ENCODE measurements at regions not wholly inside any gene's neighbourhood (a gene's known extent, or its start where the extent isn't known, plus 50 kb on each side); places are given as distances from the start of the nearest gene placed in this dataset.

DNA sequence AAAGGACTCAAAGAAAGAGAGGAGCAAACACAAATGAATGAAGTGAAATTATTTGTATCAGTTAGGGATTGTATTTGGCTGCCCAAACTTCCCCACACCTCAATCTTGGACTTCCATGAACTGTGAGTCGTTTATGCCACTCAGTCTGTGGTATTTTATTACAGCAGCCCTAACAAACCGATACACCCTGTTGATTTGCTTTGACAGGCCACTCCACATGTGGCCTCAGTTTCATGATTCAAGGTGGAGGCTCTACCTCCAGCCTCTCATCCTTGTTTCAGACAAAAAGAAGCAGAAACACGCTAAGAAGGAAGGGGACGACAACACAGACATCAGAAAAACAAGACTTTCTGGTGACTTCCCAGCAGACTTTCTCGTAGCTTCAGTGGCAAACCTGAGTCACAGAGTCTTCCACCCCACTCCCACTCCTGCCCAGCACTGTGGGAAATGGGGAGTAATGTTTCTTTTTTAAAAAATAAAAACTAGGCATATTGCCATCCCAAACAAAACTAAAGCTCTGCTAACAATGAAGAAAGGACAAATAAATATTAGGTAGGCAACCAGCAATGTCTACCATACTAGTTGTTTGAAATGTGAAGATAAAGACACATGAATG, 52.2 kb upstream of the ABCA1 start:
- no peak for TF ChIP-seq GATA2 (IDR thresholded peaks at IDR 0.05; ENCODE audit: low read depth, low read length)
- TF ChIP-seq GATA3 (IDR thresholded peaks at IDR 0.05; ENCODE audit: low read depth, low read length) = no peak

DNA sequence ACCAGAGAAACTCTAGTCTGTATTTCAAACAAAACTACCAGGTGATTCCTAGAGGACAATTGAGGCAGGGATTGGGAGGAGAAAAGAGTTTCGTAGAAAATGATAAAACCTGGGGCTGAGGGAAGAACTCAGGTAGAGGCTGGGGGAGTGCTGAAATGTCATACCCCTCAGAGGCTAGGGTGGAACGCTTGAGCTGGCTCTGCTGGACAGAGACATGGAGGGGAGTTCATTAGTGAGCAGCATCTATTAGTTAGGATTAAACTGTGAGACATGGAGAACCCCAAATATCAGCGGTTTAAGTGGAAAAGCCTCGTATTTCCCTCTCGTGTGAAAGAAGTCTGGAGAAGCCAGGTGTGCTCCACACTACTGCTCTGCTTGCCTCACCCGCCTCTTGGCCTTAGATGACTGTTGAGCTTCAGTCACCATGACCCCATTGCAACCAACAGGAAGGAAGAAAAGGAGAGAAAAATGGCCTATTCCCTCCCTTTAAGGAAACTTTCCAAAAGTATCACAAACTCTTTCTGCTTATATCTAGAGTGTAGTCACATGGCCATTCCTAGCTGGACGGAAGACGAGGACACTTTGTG, 53.7 kb upstream of the ABCA1 start:
- TF ChIP-seq GATA3 (IDR thresholded peaks at IDR 0.05; ENCODE audit: low read depth, low read length) = no peak
- no peak for TF ChIP-seq GATA2 (IDR thresholded peaks at IDR 0.05; ENCODE audit: low read depth, low read length)

DNA sequence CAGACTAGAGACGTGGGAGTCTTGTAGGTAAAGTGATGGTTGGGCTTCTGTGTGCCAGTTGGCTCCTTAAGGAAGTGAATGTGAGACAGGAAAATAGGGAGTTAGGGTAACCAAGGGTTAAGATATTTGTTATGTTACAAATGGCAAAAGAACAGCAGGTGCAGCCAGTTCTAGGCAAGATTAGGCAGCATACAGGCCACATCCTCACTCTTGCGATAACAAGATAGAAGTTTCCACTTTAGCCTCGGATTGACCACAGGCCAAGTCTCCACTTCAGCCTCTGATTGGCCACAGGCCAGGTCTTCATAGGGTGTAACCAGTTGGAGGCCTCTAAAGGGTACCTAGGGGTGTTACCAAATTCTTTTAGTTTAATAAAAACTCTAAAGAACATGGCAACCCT, 54.6 kb upstream of the ABCA1 start:
- TF ChIP-seq GATA3 (IDR thresholded peaks at IDR 0.05; ENCODE audit: low read depth, low read length) (no peak), GATA2 (IDR thresholded peaks at IDR 0.05; ENCODE audit: low read depth, low read length) (no peak)

DNA sequence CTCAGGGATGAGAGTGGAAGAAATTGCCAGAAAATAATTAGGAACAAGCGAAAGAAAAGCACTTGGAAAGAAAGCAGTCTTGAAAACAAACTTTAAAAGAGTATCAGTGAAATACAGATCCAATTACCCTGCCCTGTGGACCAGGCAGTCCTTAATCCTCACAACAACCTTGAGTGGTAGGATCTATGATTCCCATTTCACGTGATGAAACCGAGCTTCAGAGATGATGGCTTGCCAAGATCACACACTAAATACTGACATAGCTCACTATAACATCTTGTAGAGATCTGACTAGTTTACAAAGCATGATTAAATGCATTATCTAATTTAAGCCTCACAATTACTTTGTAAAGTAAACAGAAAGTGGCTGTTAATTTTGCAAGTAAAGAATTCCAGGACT, 55.5 kb upstream of the ABCA1 start:
- TF ChIP-seq GATA3 (IDR thresholded peaks at IDR 0.05; ENCODE audit: low read depth, low read length) = no peak
- TF ChIP-seq GATA2 (IDR thresholded peaks at IDR 0.05; ENCODE audit: low read depth, low read length) = no peak

DNA sequence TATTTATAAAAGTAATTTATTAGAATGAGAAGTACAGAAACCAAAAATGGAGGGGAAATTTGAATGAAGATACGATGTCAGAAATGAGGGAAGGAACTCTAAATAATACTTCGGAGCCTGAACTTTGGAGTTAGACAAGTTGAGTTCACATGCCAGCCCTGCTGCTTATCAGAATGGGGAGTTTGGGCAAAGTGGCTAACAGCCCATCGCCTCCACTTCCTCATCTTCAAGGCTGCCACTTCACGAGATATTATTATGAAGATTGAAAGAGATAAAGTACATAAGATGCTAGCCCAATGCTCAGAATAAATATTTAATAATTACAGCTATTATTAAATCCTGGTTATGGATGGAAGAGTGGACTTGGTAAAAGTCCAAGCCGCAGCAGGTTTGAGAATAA, 56.2 kb upstream of the ABCA1 start:
- no peak for TF ChIP-seq GATA2 (IDR thresholded peaks at IDR 0.05; ENCODE audit: low read depth, low read length)
- TF ChIP-seq GATA3 (IDR thresholded peaks at IDR 0.05; ENCODE audit: low read depth, low read length) = no peak

DNA sequence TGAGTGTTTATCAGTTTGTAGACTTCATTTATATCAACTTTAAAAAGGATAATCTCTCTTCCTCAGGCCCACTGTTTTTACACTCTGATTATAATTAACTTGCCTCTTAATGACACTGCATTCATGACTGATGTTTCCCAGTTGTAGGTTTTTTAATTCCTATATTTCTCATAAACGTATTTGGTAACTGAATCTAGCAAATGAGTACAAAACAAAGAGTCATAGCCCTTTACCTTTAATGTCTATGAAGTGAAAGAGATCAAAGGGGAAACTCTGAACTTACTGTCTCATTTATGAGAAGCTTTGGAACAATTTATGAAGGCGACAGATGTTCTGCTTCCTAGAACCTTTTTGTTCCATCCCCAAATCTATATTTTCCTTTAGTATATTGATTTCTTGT, 56.6 kb upstream of the ABCA1 start:
- TF ChIP-seq GATA2 (IDR thresholded peaks at IDR 0.05; ENCODE audit: low read depth, low read length) = no peak
- no peak for TF ChIP-seq GATA3 (IDR thresholded peaks at IDR 0.05; ENCODE audit: low read depth, low read length)

DNA sequence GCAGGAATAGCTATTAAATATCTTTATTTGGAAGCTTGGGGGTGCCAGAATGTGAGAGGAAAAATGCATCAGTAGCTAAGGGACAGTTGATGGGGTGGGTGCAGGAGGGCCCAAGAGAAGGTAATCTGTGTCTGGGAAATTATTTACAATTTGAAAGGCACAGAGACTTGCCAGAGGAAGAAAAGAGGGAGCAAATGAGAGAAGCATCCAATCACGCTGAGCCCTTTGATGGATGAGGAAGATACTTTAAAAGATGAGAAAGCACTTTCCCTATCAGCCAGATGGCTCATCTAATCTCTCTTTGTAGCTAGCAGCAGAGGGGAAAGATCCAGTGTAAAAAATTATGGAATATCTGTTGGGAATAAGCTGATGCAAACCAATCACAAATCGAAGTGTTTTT, 57.0 kb upstream of the ABCA1 start:
- peak; percentile 35; the same call in 1 of the 2 replicates for TF ChIP-seq GATA3 (IDR thresholded peaks at IDR 0.05; ENCODE audit: low read depth, low read length)
- TF ChIP-seq GATA2 (IDR thresholded peaks at IDR 0.05; ENCODE audit: low read depth, low read length) = peak; percentile 64

DNA sequence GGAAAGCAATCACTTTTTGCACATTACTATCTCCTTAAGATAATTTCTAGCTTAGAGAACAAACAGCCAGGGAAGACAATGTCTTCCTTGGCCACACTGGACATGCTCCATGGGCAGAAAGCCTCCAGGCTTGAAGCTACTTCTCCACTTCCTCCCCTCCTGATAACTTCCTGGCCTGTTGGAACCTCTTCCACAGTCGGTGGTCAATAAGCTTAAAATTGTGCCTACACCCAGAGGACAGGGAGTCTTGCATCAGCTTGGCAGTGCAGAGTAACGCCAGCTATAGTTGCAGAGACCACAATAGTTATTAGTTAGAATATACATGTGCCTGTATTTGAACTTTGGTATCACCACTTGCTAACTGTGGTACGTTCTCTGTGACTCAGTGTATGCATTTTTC, 58.1 kb upstream of the ABCA1 start:
- TF ChIP-seq GATA2 (IDR thresholded peaks at IDR 0.05; ENCODE audit: low read depth, low read length) (no peak), GATA3 (IDR thresholded peaks at IDR 0.05; ENCODE audit: low read depth, low read length) (no peak)

DNA sequence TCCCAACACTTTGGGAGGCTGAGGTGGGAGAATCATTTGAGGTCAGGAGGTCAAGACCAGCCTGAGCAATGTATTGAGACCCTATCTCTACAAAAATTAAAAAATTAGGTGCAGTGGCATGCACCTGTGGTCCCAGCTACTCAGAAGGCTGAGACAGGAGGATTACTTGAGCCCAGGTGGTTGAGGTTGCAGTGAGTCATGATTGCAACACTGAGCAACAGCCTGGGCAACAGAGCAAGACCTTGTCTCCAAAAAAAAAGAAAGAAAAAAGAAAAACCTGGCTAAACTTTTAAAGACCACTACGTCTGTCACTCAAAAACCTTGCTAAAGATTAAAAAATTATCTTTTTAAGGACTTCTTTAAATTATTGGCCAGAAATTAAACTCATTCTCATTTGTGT, 59.8 kb upstream of the ABCA1 start:
- TF ChIP-seq GATA3 (IDR thresholded peaks at IDR 0.05; ENCODE audit: low read depth, low read length) (no peak), GATA2 (IDR thresholded peaks at IDR 0.05; ENCODE audit: low read depth, low read length) (no peak)

DNA sequence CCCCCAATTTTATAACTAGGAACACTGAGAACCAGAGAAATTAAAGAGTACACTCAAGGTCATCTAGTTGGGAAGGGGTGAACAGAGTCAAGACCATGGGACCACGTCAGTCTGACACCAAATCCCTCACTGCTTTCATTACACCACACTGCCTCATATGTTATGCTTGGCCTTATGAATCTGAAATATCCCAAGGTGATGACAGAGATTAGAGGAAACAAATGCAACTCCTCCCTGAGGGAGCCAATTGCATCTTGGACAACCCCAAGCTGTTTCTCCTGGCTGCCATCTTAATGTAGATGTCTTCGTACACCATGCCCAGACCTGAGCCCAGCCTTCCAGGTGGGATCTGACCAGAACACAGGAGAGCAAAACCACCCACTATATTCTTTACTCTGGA, 60.6 kb upstream of the ABCA1 start:
- TF ChIP-seq GATA3 (IDR thresholded peaks at IDR 0.05; ENCODE audit: low read depth, low read length) (no peak), GATA2 (IDR thresholded peaks at IDR 0.05; ENCODE audit: low read depth, low read length) (no peak)

DNA sequence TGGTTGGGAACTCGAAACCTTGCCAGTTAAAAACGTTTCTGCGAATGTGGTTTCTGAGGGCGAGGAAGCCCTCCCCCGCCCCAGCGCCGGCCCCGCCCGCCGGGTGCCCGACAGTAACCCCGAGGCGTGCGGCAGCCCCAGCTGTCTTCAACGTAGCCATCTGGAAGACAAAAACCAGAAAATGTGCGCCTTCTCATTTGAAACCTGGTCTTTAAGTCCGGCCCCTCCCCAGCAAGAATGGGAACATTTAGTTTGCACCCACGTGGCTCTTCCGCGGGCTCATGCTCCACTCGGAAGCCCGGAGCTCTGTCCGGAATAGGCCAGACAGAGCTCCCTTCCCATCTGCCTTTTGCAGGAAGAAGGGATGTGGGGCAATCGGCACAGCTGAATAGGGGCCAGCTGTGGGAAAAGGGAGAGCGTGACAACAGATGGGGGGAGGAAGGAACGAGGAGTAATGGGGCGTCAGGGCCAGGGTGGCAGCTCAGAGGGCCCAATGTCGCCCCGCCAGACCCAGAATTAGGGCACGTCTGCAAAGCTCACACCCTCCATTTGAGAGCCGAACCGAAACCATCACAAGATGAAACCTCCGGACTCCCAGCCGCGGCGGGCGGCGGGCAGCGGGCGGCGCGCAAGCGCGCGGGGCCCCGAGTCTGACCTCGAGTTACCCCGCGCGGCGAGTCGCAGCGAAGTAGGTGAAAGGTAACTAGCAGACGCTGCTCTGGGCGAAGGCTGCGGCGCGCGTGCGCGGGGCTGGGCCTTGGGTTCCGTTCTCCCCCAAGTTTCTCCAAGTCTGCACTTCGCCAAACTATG, 63.4 kb upstream of the ABCA1 start:
- TF ChIP-seq GATA2 (IDR thresholded peaks at IDR 0.05; ENCODE audit: low read depth, low read length) = no peak
- TF ChIP-seq GATA3 (IDR thresholded peaks at IDR 0.05; ENCODE audit: low read depth, low read length) = no peak

DNA sequence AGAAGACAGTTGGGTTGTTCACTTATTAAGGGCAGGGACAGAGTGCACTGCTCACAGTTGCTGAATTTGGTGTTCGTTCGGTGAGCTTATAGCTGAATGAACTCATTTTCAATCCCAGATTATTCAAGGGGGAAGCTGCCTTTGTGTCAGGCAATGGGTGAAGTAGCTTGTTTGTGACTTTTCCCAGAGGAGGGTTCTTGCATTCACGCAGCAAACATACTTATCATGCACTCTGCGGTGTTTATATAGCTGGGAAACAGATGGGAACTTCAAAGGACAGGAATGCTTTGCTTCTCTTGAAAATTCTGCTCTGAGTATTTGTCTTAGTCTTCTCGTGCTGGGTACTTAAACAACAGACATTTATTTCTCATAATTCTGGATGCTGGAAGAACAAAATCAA, 64.7 kb upstream of the ABCA1 start:
- no peak for TF ChIP-seq GATA3 (IDR thresholded peaks at IDR 0.05; ENCODE audit: low read depth, low read length)
- no peak for TF ChIP-seq GATA2 (IDR thresholded peaks at IDR 0.05; ENCODE audit: low read depth, low read length)

DNA sequence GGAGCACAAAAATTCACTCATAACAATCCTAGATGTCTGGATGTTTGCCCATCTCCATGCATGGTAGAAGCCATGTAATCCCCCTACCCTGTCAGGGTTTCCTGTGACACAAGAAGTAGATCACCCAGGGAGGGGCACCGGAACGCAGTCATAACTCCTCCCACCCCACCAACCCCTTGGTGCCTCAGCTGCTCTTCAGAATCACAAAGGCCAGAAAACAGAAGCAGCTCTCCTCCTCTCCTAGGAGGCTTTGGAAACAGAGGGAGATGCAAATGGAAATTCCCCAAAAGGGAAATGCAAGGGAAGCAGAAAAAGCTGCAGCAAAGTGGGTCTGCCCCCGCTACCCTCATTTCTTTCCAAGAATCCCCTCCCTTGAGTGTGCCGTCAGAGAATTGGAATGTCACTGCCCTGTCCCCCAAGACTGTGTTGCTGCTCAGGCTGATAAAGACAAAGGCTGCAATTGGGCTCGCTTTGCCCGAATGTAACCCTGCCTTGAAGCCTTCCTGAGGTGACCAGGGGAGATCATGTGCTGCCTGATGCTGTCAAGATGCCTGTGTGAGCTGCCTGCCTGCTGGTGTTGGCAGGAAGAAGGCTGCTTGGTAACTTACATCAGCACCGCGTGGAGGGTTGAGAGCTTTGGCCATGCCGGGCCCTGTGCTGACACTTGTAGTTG, 65.5 kb upstream of the ABCA1 start:
- TF ChIP-seq GATA3 (IDR thresholded peaks at IDR 0.05; ENCODE audit: low read depth, low read length) (no peak), GATA2 (IDR thresholded peaks at IDR 0.05; ENCODE audit: low read depth, low read length) (no peak)

DNA sequence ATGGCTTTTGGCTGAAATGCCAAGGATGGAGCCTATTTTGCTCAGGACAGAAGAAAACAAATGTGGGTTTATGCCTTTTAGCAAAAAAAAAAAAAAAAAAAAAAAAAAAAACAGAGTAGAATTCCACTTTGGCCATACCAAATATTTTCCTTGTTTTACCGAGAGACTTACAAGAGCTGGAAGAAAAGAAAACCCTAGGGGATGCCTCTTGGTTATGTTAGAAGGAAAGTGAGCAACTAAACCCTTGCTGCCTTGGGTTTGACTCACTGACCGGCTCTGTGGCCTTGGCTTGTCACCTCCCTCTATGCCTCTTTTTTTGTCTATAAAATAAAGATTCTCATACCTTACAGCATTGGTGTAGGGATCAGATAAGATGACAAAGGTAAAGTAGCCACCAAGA, 69.6 kb upstream of the ABCA1 start:
- TF ChIP-seq GATA2 (IDR thresholded peaks at IDR 0.05; ENCODE audit: low read depth, low read length) (no peak), GATA3 (IDR thresholded peaks at IDR 0.05; ENCODE audit: low read depth, low read length) (no peak)
